GM12873 (cell line): ENCODE measurements at regions not wholly inside any gene's neighbourhood (a gene's known extent, or its start where the extent isn't known, plus 50 kb on each side); places are given as distances from the start of the nearest gene placed in this dataset.

Experiments used
- CTCF ChIP-seq: IDR thresholded peaks from 2 replicates; pipeline ENCODE4 v1.5.1; 2012; ENCODE audit warnings: low read depth, mild to moderate bottlenecking, moderate library complexity, low read length, control low read depth; ENCODE audit not compliant: insufficient read depth; ENCODE audit errors: missing control alignments

- TF ChIP-seq CTCF: no peak
These were observed 888.8 kb downstream of the TTLL7 start for GRCh38 chr1:83110156-83110555.

- TF ChIP-seq CTCF: no peak
These were observed 889.2 kb downstream of the TTLL7 start for GRCh38 chr1:83109692-83110091.

GRCh38 chr1:83104558-83104957, 894.4 kb downstream of the TTLL7 start:
- TF ChIP-seq CTCF: no peak

GRCh38 chr1:83103341-83103740, 895.6 kb downstream of the TTLL7 start:
- TF ChIP-seq CTCF: no peak

GRCh38 chr1:83102630-83103071, 896.3 kb downstream of the TTLL7 start:
- no peak for TF ChIP-seq CTCF

- no peak for TF ChIP-seq CTCF
These were observed 897.5 kb downstream of the TTLL7 start for GRCh38 chr1:83101406-83101805.

- TF ChIP-seq CTCF: no peak
These were observed 898.8 kb downstream of the TTLL7 start for GRCh38 chr1:83100133-83100532.
